Right lobe of liver (tissue), 6 donors: ENCODE measurements at regions not wholly inside any gene's neighbourhood (a gene's known extent, or its start where the extent isn't known, plus 50 kb on each side); places are given as distances from the start of the nearest gene placed in this dataset.

Source experiments
- ATAC-seq, 4 donors: fragments of 200-7000 bp; cut with Tn5 transposase; one replicate each; pipeline ENCODE4 v1.9.1; 2020; ENCODE audit warnings: mild to moderate bottlenecking in 4 of 4, moderate library complexity in 4 of 4
- DNase-seq, 3 donors: peaks; one replicate each; pipeline ENCODE4 v3.0.0-alpha.2; 2020
- H3K27ac ChIP-seq, 3 donors: fragments of 200-600 bp; one replicate each; pipeline ENCODE4 v1.8.0; 2022
- H3K27me3 ChIP-seq, 2 donors: fragments of 200-600 bp; one replicate each; pipeline ENCODE4 v1.8.0; 2022
- H3K36me3 ChIP-seq, 4 donors: fragments of 200-600 bp; sonication (generic) in 1 of 4; one replicate each; pipeline versions ENCODE4 v1.5.1 to v1.8.0; 2017 to 2022; ENCODE audit warnings: control low read depth in 1 of 4
- H3K4me1 ChIP-seq, 4 donors: fragments of 200-600 bp; sonication (generic) in 1 of 4; one replicate each; pipeline versions ENCODE4 v1.5.1 to v1.8.0; 2017 to 2022; ENCODE audit warnings: control low read depth in 1 of 4
- H3K4me3 ChIP-seq, 3 donors: fragments of 200-600 bp; one replicate each; pipeline ENCODE4 v1.8.0; 2022
- H3K9me3 ChIP-seq, 4 donors: fragments of 200-600 bp; sonication (generic) in 1 of 4; one replicate each; pipeline versions ENCODE4 v1.5.1 to v1.8.0; 2017 to 2022; ENCODE audit warnings: control low read depth in 1 of 4
- CTCF ChIP-seq, 4 donors: fragments of 200-600 bp in 3 of 4; fragments of 450-650 bp in 1 of 4; IDR thresholded peaks; one replicate each; pipeline versions ENCODE4 v1.5.1 to v1.8.0; 2016 to 2022; ENCODE audit warnings: antibody characterized with exemption in 4 of 4, mild to moderate bottlenecking in 2 of 4
- POLR2A ChIP-seq: fragments of 450-650 bp; IDR thresholded peaks from one replicate; pipeline ENCODE4 v1.6.1; 2017; ENCODE audit warnings: antibody characterized with exemption, mild to moderate bottlenecking
- WGBS: methylation state at CpG from one replicate; pipeline ENCODE4 v1.1.6; 2018; ENCODE audit warnings: low coverage, low lambda C conversion rate; ENCODE audit not compliant: insufficient coverage; ENCODE audit errors: missing lambda C conversion rate; 5-methylcytosine and 5-hydroxymethylcytosine counted together
- intact Hi-C, 2 donors: fragments of 100-400 bp; cut with DNase I; formaldehyde crosslinking; loops; one replicate each; pipeline versions ENCODE4 v1.11.2 to v1.14.1; 2022
- donor health status: DM: no; HTN: yes; CAD: no.
- donor health status: DM: no; HTN: no; CAD: no.
- donor health status: DM: no; HTN: no; CAD: no.
- donor health status: DM: no; HTN: yes; CAD: no.
- donor health status: DM: no; HTN: yes; CAD: no.

GRCh38 chr6:12508553-12508952 is 208.0 kb upstream of the PHACTR1 start:
- H3K9me3 ChIP-seq = no peaks in the 10 kb centered on the region
- no peaks in the 10 kb centered on the region for H3K4me1 ChIP-seq
- no peak overlapping the region for H3K27ac ChIP-seq
- no peak overlapping the region for H3K4me3 ChIP-seq
- ATAC-seq (no peak), DNase-seq (no peak)
- intact Hi-C loops = no loop called here
- no peaks in the 10 kb centered on the region for H3K36me3 ChIP-seq
- 69% methylated on average over 4 of the region's 4 CpGs for WGBS
- TF ChIP-seq POLR2A = no peak
- no peak for TF ChIP-seq CTCF (IDR thresholded peaks at IDR 0.05)
- H3K27me3 ChIP-seq = no peaks in the 10 kb centered on the region

- H3K4me3 ChIP-seq = no peak overlapping the region
- 85% methylated on average over 1 of the region's 1 CpG for WGBS
- no peaks in the 10 kb centered on the region for H3K27me3 ChIP-seq
- intact Hi-C loops = no loop called here
- H3K27ac ChIP-seq = no peak overlapping the region
- no peak for ATAC-seq
- H3K4me1 ChIP-seq = no peaks in the 10 kb centered on the region
- no peaks in the 10 kb centered on the region for H3K9me3 ChIP-seq
- TF ChIP-seq CTCF (IDR thresholded peaks at IDR 0.05) = no peak
- TF ChIP-seq POLR2A = no peak
- H3K36me3 ChIP-seq = no peaks in the 10 kb centered on the region
- no peak for DNase-seq
These were observed 207.5 kb upstream of the PHACTR1 start for GRCh38 chr6:12509060-12509459.

- intact Hi-C loops = no loop called here
- Histone ChIP-seq H3K9me3 (no peaks in the 10 kb centered on the region), H3K36me3 (no peaks in the 10 kb centered on the region), H3K4me3 (no peak overlapping the region), H3K4me1 (no peaks in the 10 kb centered on the region), H3K27me3 (no peaks in the 10 kb centered on the region), H3K27ac (no peak overlapping the region)
- DNase-seq (peak in 1 of 3 donors; percentile 55), ATAC-seq (peak; percentile 46 to 97 (median 66))
- WGBS = 55% methylated on average over 1 of the region's 1 CpG
- no peak for TF ChIP-seq CTCF (IDR thresholded peaks at IDR 0.05)
- no peak for TF ChIP-seq POLR2A
These were observed 200.5 kb upstream of the PHACTR1 start for GRCh38 chr6:12516070-12516469.

- DNase-seq (no peak), ATAC-seq (no peak)
- no peak overlapping the region for H3K4me3 ChIP-seq
- no peaks in the 10 kb centered on the region for H3K36me3 ChIP-seq
- intact Hi-C loops = no loop called here
- no peaks in the 10 kb centered on the region for H3K4me1 ChIP-seq
- TF ChIP-seq CTCF (IDR thresholded peaks at IDR 0.05) (no peak), POLR2A (no peak)
- H3K9me3 ChIP-seq = no peaks in the 10 kb centered on the region
- 73% methylated on average over 1 of the region's 1 CpG for WGBS
- H3K27me3 ChIP-seq = no peaks in the 10 kb centered on the region
- no peak overlapping the region for H3K27ac ChIP-seq
These were observed 194.2 kb upstream of the PHACTR1 start for GRCh38 chr6:12522347-12522746.

- TF ChIP-seq POLR2A = no peak
- TF ChIP-seq CTCF (IDR thresholded peaks at IDR 0.05) = no peak
- H3K4me1 ChIP-seq = no peaks in the 10 kb centered on the region
- no peak overlapping the region for H3K4me3 ChIP-seq
- DNase-seq (no peak), ATAC-seq (no peak)
- H3K9me3 ChIP-seq = no peaks in the 10 kb centered on the region
- no peak overlapping the region for H3K27ac ChIP-seq
- H3K27me3 ChIP-seq = no peaks in the 10 kb centered on the region
- intact Hi-C loops = no loop called here
- H3K36me3 ChIP-seq = no peaks in the 10 kb centered on the region
- WGBS = 50% methylated on average over 1 of the region's 1 CpG
These were observed 192.8 kb upstream of the PHACTR1 start for GRCh38 chr6:12523726-12524125.
